K562 (cell line): ENCODE measurements at regions not wholly inside any gene's neighbourhood (a gene's known extent, or its start where the extent isn't known, plus 50 kb on each side); places are given as distances from the start of the nearest gene placed in this dataset.

Experiments
- ATAC-seq: fragments of 200-7000 bp; cut with Tn5 transposase; 3 replicates; pipeline ENCODE4 v1.9.1; 2020; ENCODE audit warnings: moderate library complexity
- BruUV-seq: library from RNA; stranded (reverse); fragments of 400-500 nt; replicated peaks from 2 replicates; lab custom pipeline; 2021; lab: Mats Ljungman, UMichigan
- CTCF ChIA-PET: fragments of 300-600 bp; formaldehyde crosslinking; extraction: SDS; loops from one replicate; lab custom pipeline; 2021; ENCODE audit warnings: low intra/inter-chr PET ratio; lab: Yijun Ruan, JAX
- POLR2A ChIA-PET: fragments of 300-600, 350-650 bp; sonication (Branson Sonifier 250); formaldehyde crosslinking; extraction: SDS; loops from one replicate; lab custom pipeline; 2021; ENCODE audit warnings: antibody characterized with exemption, inconsistent platforms; lab: Yijun Ruan, JAX
- DNase-seq, 4 experiments: peaks; one replicate each; pipeline versions ENCODE4 v3.0.0 to v3.0.0-alpha.2; 2011 to 2018; ENCODE audit warnings: low spot score in 3 of 4, mixed read lengths in 3 of 4; ENCODE audit errors: extremely low read depth in 1 of 4
- FAIRE-seq: peaks from 2 replicates; lab custom pipeline; 2011; peaks lifted over from hg19 to GRCh38; lab: Jason Lieb, UNC
- H2AFZ ChIP-seq: 2 replicates; pipeline ENCODE4 v1.6.0; 2011; ENCODE audit warnings: low read depth, low read length, control low read depth, inconsistent platforms
- H3K27ac ChIP-seq: fragments of 200-600 bp; 3 replicates; pipeline ENCODE4 v1.8.0; 2011; ENCODE audit warnings: low read depth, mild to moderate bottlenecking, control low read depth, inconsistent platforms, low read length, moderate library complexity, mixed read lengths; ENCODE audit errors: extremely low read depth
- H3K27me3 ChIP-seq, 2 experiments: fragments of 300-600 bp in 1 of 2; 2 replicates in 1 of 2; 3 replicates in 1 of 2; pipeline versions ENCODE4 v1.6.0 to v1.8.0; 2011; ENCODE audit warnings: inconsistent platforms in 2 of 2, low read length in 2 of 2, mild to moderate bottlenecking in 1 of 2, mixed read lengths in 1 of 2, moderate library complexity in 1 of 2; ENCODE audit not compliant: control insufficient read depth in 2 of 2, insufficient read depth in 2 of 2
- H3K36me3 ChIP-seq: fragments of 300-600 bp; 3 replicates; pipeline ENCODE4 v1.8.0; 2011; ENCODE audit warnings: mild to moderate bottlenecking, low read length, inconsistent platforms; ENCODE audit not compliant: control insufficient read depth, insufficient read depth
- H3K4me1 ChIP-seq, 2 experiments: fragments of 200-600 bp in 1 of 2; replicated peaks in 1 of 2; 2 replicates in 1 of 2; 3 replicates in 1 of 2; pipeline versions ENCODE4 v1.5.1 to v1.8.0; 2011; ENCODE audit warnings: inconsistent platforms in 2 of 2, low read length in 2 of 2, mild to moderate bottlenecking in 1 of 2, mixed read lengths in 1 of 2, moderate library complexity in 1 of 2; ENCODE audit not compliant: control insufficient read depth in 2 of 2, insufficient read depth in 2 of 2
- H3K4me2 ChIP-seq: 2 replicates; pipeline ENCODE4 v1.6.1; 2011; ENCODE audit warnings: low read length, control low read depth, inconsistent platforms, mixed read lengths; ENCODE audit not compliant: insufficient read depth
- H3K4me3 ChIP-seq: fragments of 200-600 bp; sonication (generic), shearing (Covaris generic); 2 replicates; pipeline ENCODE4 v1.5.1; 2016; ENCODE audit warnings: control low read depth, inconsistent platforms
- H3K79me2 ChIP-seq: fragments of 200-600 bp; 3 replicates; pipeline ENCODE4 v1.8.0; 2011; ENCODE audit warnings: low read length, inconsistent platforms; ENCODE audit not compliant: control insufficient read depth, insufficient read depth
- H3K9ac ChIP-seq, 2 experiments: 2 replicates each; pipeline versions ENCODE4 v1.6.0 to v1.6.1; 2011; ENCODE audit warnings: low read depth in 2 of 2, low read length in 2 of 2, control low read depth in 1 of 2, inconsistent platforms in 1 of 2, mild to moderate bottlenecking in 1 of 2, mixed read lengths in 1 of 2; ENCODE audit not compliant: insufficient read depth in 1 of 2
- H3K9me1 ChIP-seq: one replicate; pipeline ENCODE4 v1.6.0; 2011; ENCODE audit warnings: inconsistent platforms, mild to moderate bottlenecking, low read length, moderate library complexity; ENCODE audit not compliant: control insufficient read depth, insufficient read depth
- H3K9me3 ChIP-seq: replicated peaks from 2 replicates; pipeline ENCODE4 v1.5.1; 2011; ENCODE audit warnings: low read depth, low read length, inconsistent platforms; ENCODE audit not compliant: control insufficient read depth, insufficient read depth
- H4K20me1 ChIP-seq: replicated peaks from 2 replicates; pipeline ENCODE4 v1.6.1; 2011; ENCODE audit warnings: low read length, inconsistent platforms, mixed read lengths; ENCODE audit not compliant: control insufficient read depth, insufficient read depth
- BACH1 ChIP-seq: fragments of 200-800 bp; sonication (Bioruptor generic); IDR thresholded peaks from 2 replicates; pipeline ENCODE4 v1.6.1; 2016; ENCODE audit warnings: missing genetic modification characterization, missing compliant biosample characterization
- CHD1 ChIP-seq: fragments of 200-600 bp; sonication (generic); IDR thresholded peaks from one replicate; pipeline ENCODE4 v1.6.1; 2012; ENCODE audit warnings: mild to moderate bottlenecking, moderate library complexity, low read length, inconsistent platforms
- DEAF1 ChIP-seq: fragments of 450-650 bp; formaldehyde crosslinking; IDR thresholded peaks from 2 replicates; pipeline ENCODE4 v1.4.0; 2020; ENCODE audit warnings: mild to moderate bottlenecking, moderate library complexity
- DMBX1 ChIP-seq: fragments of 250-450 bp; sonication (Bioruptor Pico); IDR thresholded peaks from 2 replicates; pipeline ENCODE4 v1.8.0; 2022; ENCODE audit warnings: inconsistent platforms, mild to moderate bottlenecking, moderate library complexity, borderline replicate concordance
- ELK1 ChIP-seq: sonication (generic); formaldehyde crosslinking; IDR thresholded peaks from 2 replicates; pipeline ENCODE4 v1.8.1; 2022; ENCODE audit warnings: missing genetic modification reagents
- GABPB1 ChIP-seq: sonication (generic); formaldehyde crosslinking; IDR thresholded peaks from 2 replicates; pipeline ENCODE4 v1.8.0; 2022; ENCODE audit warnings: mild to moderate bottlenecking, missing genetic modification reagents
- HIVEP1 ChIP-seq: fragments of 250-450 bp; sonication (Bioruptor Pico); IDR thresholded peaks from 2 replicates; pipeline ENCODE4 v1.4.0; 2020; ENCODE audit warnings: mild to moderate bottlenecking
- MBD2 ChIP-seq: sonication (generic); IDR thresholded peaks from 2 replicates; pipeline ENCODE4 v1.6.1; 2016; ENCODE audit warnings: low read depth, borderline replicate concordance
- NUFIP1 ChIP-seq: fragments of 450-650 bp; IDR thresholded peaks from 2 replicates; pipeline ENCODE4 v1.6.1; 2018; ENCODE audit not compliant: partially characterized antibody
- POLR2G ChIP-seq: fragments of 200-400 bp; formaldehyde crosslinking; IDR thresholded peaks from 2 replicates; pipeline ENCODE4 v1.6.1; 2017; ENCODE audit warnings: low read depth, mild to moderate bottlenecking, antibody characterized with exemption, low read length, moderate library complexity
- POU5F1 ChIP-seq: fragments of 150-350 bp; IDR thresholded peaks from 2 replicates; pipeline ENCODE4 v1.6.1; 2014; ENCODE audit warnings: borderline replicate concordance, low read length, low read depth, mild to moderate bottlenecking; ENCODE audit not compliant: partially characterized antibody
- RBM14 ChIP-seq: fragments of 200-400 bp; formaldehyde crosslinking; IDR thresholded peaks from 2 replicates; pipeline ENCODE4 v1.6.1; 2018; ENCODE audit warnings: low read depth, mild to moderate bottlenecking, low read length, moderate library complexity, borderline replicate concordance; ENCODE audit not compliant: insufficient read depth
- SNAPC5 ChIP-seq: fragments of 250-450 bp; sonication (Bioruptor Pico); IDR thresholded peaks from 2 replicates; pipeline ENCODE4 v1.8.0; 2021; ENCODE audit warnings: moderate library complexity, mild to moderate bottlenecking, inconsistent platforms
- SP1 ChIP-seq: sonication (generic); formaldehyde crosslinking; IDR thresholded peaks from 2 replicates; pipeline ENCODE4 v1.8.1; 2022; ENCODE audit warnings: mild to moderate bottlenecking, missing genetic modification reagents
- TRIM28 ChIP-seq: fragments of 450-650 bp; IDR thresholded peaks from 2 replicates; pipeline ENCODE4 v1.6.1; 2017
- ZFPM2 ChIP-seq: fragments of 250-450 bp; sonication (Bioruptor Pico); IDR thresholded peaks from 2 replicates; pipeline ENCODE4 v1.5.1; 2022; ENCODE audit warnings: mild to moderate bottlenecking
- ZNF239 ChIP-seq: fragments of 250-450 bp; sonication (Bioruptor Pico); IDR thresholded peaks from 2 replicates; pipeline ENCODE4 v1.4.0; 2020; ENCODE audit warnings: mild to moderate bottlenecking
- ZNF311 ChIP-seq: fragments of 250-450 bp; sonication (Bioruptor Pico); IDR thresholded peaks from 2 replicates; pipeline ENCODE4 v1.4.0; 2020; ENCODE audit warnings: mild to moderate bottlenecking, moderate library complexity
- ZNF75A ChIP-seq: fragments of 450-650 bp; formaldehyde crosslinking; IDR thresholded peaks from 2 replicates; pipeline ENCODE4 v1.4.0; 2020; ENCODE audit warnings: mild to moderate bottlenecking
- ZZZ3 ChIP-seq: fragments of 450-650 bp; IDR thresholded peaks from 2 replicates; pipeline ENCODE4 v1.6.1; 2016; ENCODE audit warnings: antibody characterized with exemption, mild to moderate bottlenecking, moderate library complexity
- WGBS: fragments of 100-300 bp; shearing (Covaris generic); methylation state at CpG from one replicate; pipeline ENCODE4 v1.1.6; 2016; ENCODE audit warnings: low coverage, mixed read lengths; ENCODE audit not compliant: insufficient coverage; ENCODE audit errors: missing lambda C conversion rate; 5-methylcytosine and 5-hydroxymethylcytosine counted together
- in situ Hi-C: fragments of 300-500 bp; cut with MboI; formaldehyde crosslinking; loops from 4 replicates; pipeline ENCODE4 v1.15.0; 2018; ENCODE audit warnings: inconsistent platforms, mixed read lengths
- intact Hi-C: fragments of 100-400 bp; cut with micrococcal nuclease; formaldehyde crosslinking; loops from 2 replicates; pipeline ENCODE4 v1.14.2; 2022

- H3K36me3 ChIP-seq = no peaks in the 10 kb centered on the region
- intact Hi-C loops (no loop called here), in situ Hi-C loops (no loop called here)
- 4% methylated on average over 6 of the region's 6 CpGs for WGBS
- H4K20me1 ChIP-seq = no peaks in the 10 kb centered on the region
- no peaks in the 10 kb centered on the region for H3K9me1 ChIP-seq
- BruUV-seq = no TSS peak
- DNase-seq (no peak), ATAC-seq (no peak), FAIRE-seq (no peak)
- no peak overlapping the region for H3K27ac ChIP-seq
- CTCF ChIA-PET = no interaction called here
- H3K79me2 ChIP-seq = no peaks in the 10 kb centered on the region
- TF ChIP-seq SNAPC5 (no peak), HIVEP1 (CRISPR knock-in tag) (no peak), NUFIP1 (no peak), ZNF311 (CRISPR knock-in tag) (no peak), MBD2 (no peak), DMBX1 (CRISPR knock-in tag) (no peak), ZFPM2 (CRISPR knock-in tag) (no peak), GABPB1 (CRISPR knock-in tag) (no peak), CHD1 (no peak), POLR2G (no peak), ZNF239 (CRISPR knock-in tag) (no peak), BACH1 (tag) (no peak), DEAF1 (CRISPR knock-in tag) (no peak), RBM14 (no peak), TRIM28 (no peak), ELK1 (no peak), SP1 (no peak), ZNF75A (CRISPR knock-in tag) (no peak), ZZZ3 (no peak), POU5F1 (no peak)
- no peaks in the 10 kb centered on the region for H3K27me3 ChIP-seq
- no peak overlapping the region for H3K9ac ChIP-seq
- H3K4me2 ChIP-seq = no peak overlapping the region
- no peak overlapping the region for H2AFZ ChIP-seq
- H3K9me3 ChIP-seq = no peaks in the 10 kb centered on the region
- no peak overlapping the region for H3K4me3 ChIP-seq
- no peaks in the 10 kb centered on the region for H3K4me1 ChIP-seq
- POLR2A ChIA-PET = no interaction called here
Measured at GRCh38 chr2:146258071-146258470, 1586.8 kb upstream of the ACVR2A start.
